Transverse colon (tissue), 3 donors: ENCODE measurements at regions not wholly inside any gene's neighbourhood (a gene's known extent, or its start where the extent isn't known, plus 50 kb on each side); places are given as distances from the start of the nearest gene placed in this dataset.
"Not testable (repeated sequence)": the region's sequence is repeated elsewhere in the genome, so short reads cannot be mapped to it uniquely, and the experiment has no call there.

Experiments used
- EP300 ChIP-seq: sonication (generic); formaldehyde crosslinking; IDR thresholded peaks from one replicate; pipeline ENCODE4 v1.6.1; 2017; ENCODE audit warnings: antibody characterized with exemption, low read depth
- POLR2A ChIP-seq: fragments of 450-650 bp; IDR thresholded peaks from one replicate; pipeline ENCODE4 v1.6.1; 2016; ENCODE audit warnings: antibody characterized with exemption, mild to moderate bottlenecking, moderate library complexity
- TF ChIP-seq, protein P1 (sequence below), 5 experiments: fragments of 200-600 bp in 3 of 5; fragments of 450-650 bp in 2 of 5; sonication (generic) in 3 of 5; IDR thresholded peaks; 1 replicate in 2 of 5; 2 replicates in 3 of 5; pipeline ENCODE4 v1.5.1; 2016 to 2017; ENCODE audit warnings: antibody characterized with exemption in 5 of 5, inconsistent platforms in 3 of 5, mild to moderate bottlenecking in 2 of 5, moderate library complexity in 1 of 5

DNA sequence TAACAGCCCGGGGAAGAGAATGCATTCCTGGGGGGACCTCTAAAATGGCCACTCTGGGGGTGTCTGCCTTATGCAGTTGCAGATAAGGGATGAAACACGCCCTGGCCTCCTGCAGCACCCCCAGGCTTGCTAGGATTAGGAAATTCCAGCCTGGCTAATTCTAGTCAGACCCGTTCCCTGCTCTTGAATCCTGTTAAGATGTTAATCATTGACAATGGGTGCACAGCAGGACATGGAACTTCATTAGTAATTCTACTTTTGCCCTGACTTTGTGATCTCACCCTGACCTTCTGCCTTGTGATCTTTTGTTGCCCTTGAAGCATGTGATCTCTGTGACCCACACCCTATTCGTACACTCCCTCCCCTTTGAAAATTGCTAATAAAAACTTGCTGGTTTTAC lies 131.7 kb upstream of the ADGRL4 start:
- TF ChIP-seq, protein P1, sequence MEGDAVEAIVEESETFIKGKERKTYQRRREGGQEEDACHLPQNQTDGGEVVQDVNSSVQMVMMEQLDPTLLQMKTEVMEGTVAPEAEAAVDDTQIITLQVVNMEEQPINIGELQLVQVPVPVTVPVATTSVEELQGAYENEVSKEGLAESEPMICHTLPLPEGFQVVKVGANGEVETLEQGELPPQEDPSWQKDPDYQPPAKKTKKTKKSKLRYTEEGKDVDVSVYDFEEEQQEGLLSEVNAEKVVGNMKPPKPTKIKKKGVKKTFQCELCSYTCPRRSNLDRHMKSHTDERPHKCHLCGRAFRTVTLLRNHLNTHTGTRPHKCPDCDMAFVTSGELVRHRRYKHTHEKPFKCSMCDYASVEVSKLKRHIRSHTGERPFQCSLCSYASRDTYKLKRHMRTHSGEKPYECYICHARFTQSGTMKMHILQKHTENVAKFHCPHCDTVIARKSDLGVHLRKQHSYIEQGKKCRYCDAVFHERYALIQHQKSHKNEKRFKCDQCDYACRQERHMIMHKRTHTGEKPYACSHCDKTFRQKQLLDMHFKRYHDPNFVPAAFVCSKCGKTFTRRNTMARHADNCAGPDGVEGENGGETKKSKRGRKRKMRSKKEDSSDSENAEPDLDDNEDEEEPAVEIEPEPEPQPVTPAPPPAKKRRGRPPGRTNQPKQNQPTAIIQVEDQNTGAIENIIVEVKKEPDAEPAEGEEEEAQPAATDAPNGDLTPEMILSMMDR (IDR thresholded peaks at IDR 0.05): not testable (repeated sequence)
- TF ChIP-seq EP300, POLR2A: not testable (repeated sequence)
